ENCODE measurements at regions not wholly inside any gene's neighbourhood (a gene's known extent, or its start where the extent isn't known, plus 50 kb on each side); places are given as distances from the start of the nearest gene placed in this dataset.

GRCh38 chr18:51290860-51291259 is 93.4 kb upstream of the MEX3C start:
- no peak overlapping the region for H3K27ac ChIP-seq (ENCODE audit: low read depth, low read length)
- H3K9me2 ChIP-seq (replicated peaks; ENCODE audit: control insufficient read depth, low read length), result no peaks in the 10 kb centered on the region; the same call in 1 of the 2 replicates
- H3K4me3 ChIP-seq (ENCODE audit: low read length), result no peak overlapping the region
- TF ChIP-seq EZH2phosphoT487 (IDR thresholded peaks at IDR 0.05; ENCODE audit: borderline replicate concordance, low read length), result no peak
- TF ChIP-seq, protein P1, sequence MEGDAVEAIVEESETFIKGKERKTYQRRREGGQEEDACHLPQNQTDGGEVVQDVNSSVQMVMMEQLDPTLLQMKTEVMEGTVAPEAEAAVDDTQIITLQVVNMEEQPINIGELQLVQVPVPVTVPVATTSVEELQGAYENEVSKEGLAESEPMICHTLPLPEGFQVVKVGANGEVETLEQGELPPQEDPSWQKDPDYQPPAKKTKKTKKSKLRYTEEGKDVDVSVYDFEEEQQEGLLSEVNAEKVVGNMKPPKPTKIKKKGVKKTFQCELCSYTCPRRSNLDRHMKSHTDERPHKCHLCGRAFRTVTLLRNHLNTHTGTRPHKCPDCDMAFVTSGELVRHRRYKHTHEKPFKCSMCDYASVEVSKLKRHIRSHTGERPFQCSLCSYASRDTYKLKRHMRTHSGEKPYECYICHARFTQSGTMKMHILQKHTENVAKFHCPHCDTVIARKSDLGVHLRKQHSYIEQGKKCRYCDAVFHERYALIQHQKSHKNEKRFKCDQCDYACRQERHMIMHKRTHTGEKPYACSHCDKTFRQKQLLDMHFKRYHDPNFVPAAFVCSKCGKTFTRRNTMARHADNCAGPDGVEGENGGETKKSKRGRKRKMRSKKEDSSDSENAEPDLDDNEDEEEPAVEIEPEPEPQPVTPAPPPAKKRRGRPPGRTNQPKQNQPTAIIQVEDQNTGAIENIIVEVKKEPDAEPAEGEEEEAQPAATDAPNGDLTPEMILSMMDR (IDR thresholded peaks at IDR 0.05; ENCODE audit: low read depth, low read length, poor library complexity, severe bottlenecking), result no peak
- no peak overlapping the region for H3K4me2 ChIP-seq (ENCODE audit: low read length)
- H3K36me3 ChIP-seq (ENCODE audit: control insufficient read depth, low read length), result no peaks in the 10 kb centered on the region
- no peaks in the 10 kb centered on the region for H3K27me3 ChIP-seq (ENCODE audit: control insufficient read depth, low read length)
- no peaks in the 10 kb centered on the region for H3K4me1 ChIP-seq (ENCODE audit: control insufficient read depth, low read length)
- no peaks in the 10 kb centered on the region for H3F3A ChIP-seq (ENCODE audit: control insufficient read depth, insufficient read depth)
- H3K79me2 ChIP-seq (ENCODE audit: control insufficient read depth, low read length), result no peaks in the 10 kb centered on the region
- no peaks in the 10 kb centered on the region for H3K9me3 ChIP-seq (ENCODE audit: control insufficient read depth, insufficient read depth, low read length)
- no peaks in the 10 kb centered on the region for H4K20me1 ChIP-seq (ENCODE audit: control insufficient read depth, insufficient read depth, low read depth, low read length)

GRCh38 chr18:51300912-51301311 is 103.4 kb upstream of the MEX3C start:
- H3F3A ChIP-seq (ENCODE audit: control insufficient read depth, insufficient read depth), result no peaks in the 10 kb centered on the region
- no peaks in the 10 kb centered on the region for H4K20me1 ChIP-seq (ENCODE audit: control insufficient read depth, insufficient read depth, low read depth, low read length)
- no peaks in the 10 kb centered on the region for H3K27me3 ChIP-seq (ENCODE audit: control insufficient read depth, low read length)
- H3K9me3 ChIP-seq (ENCODE audit: control insufficient read depth, insufficient read depth, low read length), result no peaks in the 10 kb centered on the region
- TF ChIP-seq EZH2phosphoT487 (IDR thresholded peaks at IDR 0.05; ENCODE audit: borderline replicate concordance, low read length), result no peak
- TF ChIP-seq, protein P1 (IDR thresholded peaks at IDR 0.05; ENCODE audit: low read depth, low read length, poor library complexity, severe bottlenecking), result no peak
- H3K4me1 ChIP-seq (ENCODE audit: control insufficient read depth, low read length), result no peaks in the 10 kb centered on the region
- no peak overlapping the region for H3K4me2 ChIP-seq (ENCODE audit: low read length)
- no peak overlapping the region for H3K27ac ChIP-seq (ENCODE audit: low read depth, low read length)
- no peaks in the 10 kb centered on the region for H3K36me3 ChIP-seq (ENCODE audit: control insufficient read depth, low read length)
- no peak overlapping the region for H3K4me3 ChIP-seq (ENCODE audit: low read length)
- H3K9me2 ChIP-seq (replicated peaks; ENCODE audit: control insufficient read depth, low read length), result no peaks in the 10 kb centered on the region
- no peaks in the 10 kb centered on the region for H3K79me2 ChIP-seq (ENCODE audit: control insufficient read depth, low read length)

DNA sequence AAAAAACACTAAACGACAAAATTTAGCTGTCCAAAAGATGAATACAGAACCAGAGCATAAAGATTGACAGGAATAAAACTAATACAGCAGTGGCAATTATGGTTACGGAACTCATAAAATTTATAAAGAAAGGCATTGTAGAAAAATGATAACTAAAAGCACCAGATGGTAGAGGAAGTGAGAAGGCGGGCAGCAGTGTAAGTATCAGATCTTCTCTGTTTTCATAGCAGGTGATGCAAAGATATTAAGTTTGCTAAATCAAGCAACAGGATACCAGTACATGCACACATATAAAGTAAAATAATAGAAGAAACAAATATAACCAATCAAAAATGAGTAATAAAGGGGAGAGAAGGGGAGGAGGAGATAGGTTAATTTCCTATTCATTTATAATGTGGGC is 103.9 kb upstream of the MEX3C start:
- Histone ChIP-seq H3K9me2 (replicated peaks; ENCODE audit: control insufficient read depth, low read length) (no peaks in the 10 kb centered on the region), H3K4me3 (ENCODE audit: low read length) (no peak overlapping the region), H3K36me3 (ENCODE audit: control insufficient read depth, low read length) (no peaks in the 10 kb centered on the region), H3K9me3 (ENCODE audit: control insufficient read depth, insufficient read depth, low read length) (no peaks in the 10 kb centered on the region), H3K4me2 (ENCODE audit: low read length) (no peak overlapping the region), H3K27me3 (ENCODE audit: control insufficient read depth, low read length) (no peaks in the 10 kb centered on the region), H3K27ac (ENCODE audit: low read depth, low read length) (no peak overlapping the region), H3F3A (ENCODE audit: control insufficient read depth, insufficient read depth) (no peaks in the 10 kb centered on the region), H3K79me2 (ENCODE audit: control insufficient read depth, low read length) (no peaks in the 10 kb centered on the region), H4K20me1 (ENCODE audit: control insufficient read depth, insufficient read depth, low read depth, low read length) (no peaks in the 10 kb centered on the region), H3K4me1 (ENCODE audit: control insufficient read depth, low read length) (no peaks in the 10 kb centered on the region)
- TF ChIP-seq, protein P1 (IDR thresholded peaks at IDR 0.05; ENCODE audit: low read depth, low read length, poor library complexity, severe bottlenecking), result no peak
- no peak for TF ChIP-seq EZH2phosphoT487 (IDR thresholded peaks at IDR 0.05; ENCODE audit: borderline replicate concordance, low read length)

DNA sequence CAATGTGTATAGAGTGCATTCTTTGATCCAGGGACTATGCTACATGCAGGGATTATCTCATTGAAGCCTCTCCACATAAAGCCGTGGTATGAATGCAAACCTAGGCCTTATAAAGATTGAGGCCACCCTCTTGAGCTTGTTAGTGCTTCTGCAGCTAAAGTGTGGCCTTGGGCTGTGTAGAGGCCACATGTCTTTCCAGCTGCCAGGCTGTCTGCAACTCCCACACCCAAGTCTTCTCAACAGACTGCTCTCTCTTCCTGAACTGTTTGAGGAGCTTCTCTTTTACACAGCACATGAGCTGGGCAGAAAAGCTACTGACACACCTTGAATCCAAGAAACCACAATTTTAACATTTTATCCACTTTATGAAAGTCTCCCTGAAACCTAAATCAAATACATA is 119.2 kb upstream of the MEX3C start:
- Histone ChIP-seq H3K4me1 (ENCODE audit: control insufficient read depth, low read length) (no peaks in the 10 kb centered on the region), H3K79me2 (ENCODE audit: control insufficient read depth, low read length) (no peaks in the 10 kb centered on the region), H3K27ac (ENCODE audit: low read depth, low read length) (no peak overlapping the region), H3K9me2 (replicated peaks; ENCODE audit: control insufficient read depth, low read length) (no peaks in the 10 kb centered on the region), H3F3A (ENCODE audit: control insufficient read depth, insufficient read depth) (no peaks in the 10 kb centered on the region), H4K20me1 (ENCODE audit: control insufficient read depth, insufficient read depth, low read depth, low read length) (no peaks in the 10 kb centered on the region), H3K9me3 (ENCODE audit: control insufficient read depth, insufficient read depth, low read length) (no peaks in the 10 kb centered on the region), H3K36me3 (ENCODE audit: control insufficient read depth, low read length) (no peaks in the 10 kb centered on the region), H3K4me3 (ENCODE audit: low read length) (no peak overlapping the region), H3K4me2 (ENCODE audit: low read length) (no peak overlapping the region), H3K27me3 (ENCODE audit: control insufficient read depth, low read length) (no peaks in the 10 kb centered on the region)
- TF ChIP-seq, protein P1 (IDR thresholded peaks at IDR 0.05; ENCODE audit: low read depth, low read length, poor library complexity, severe bottlenecking), result no peak
- TF ChIP-seq EZH2phosphoT487 (IDR thresholded peaks at IDR 0.05; ENCODE audit: borderline replicate concordance, low read length), result no peak

All from DOHH2 (cell line).